SK-N-SH (cell line): ENCODE measurements at regions not wholly inside any gene's neighbourhood (a gene's known extent, or its start where the extent isn't known, plus 50 kb on each side); places are given as distances from the start of the nearest gene placed in this dataset.

Experiments used
- CTCF ChIA-PET: fragments of 300-600, 350-600 bp; formaldehyde crosslinking; extraction: SDS; loops from one replicate; lab custom pipeline; 2021; lab: Yijun Ruan, JAX
- POLR2A ChIA-PET: fragments of 350-600 bp; sonication (Branson Sonifier 250); formaldehyde crosslinking; extraction: SDS; loops from one replicate; lab custom pipeline; 2020; ENCODE audit warnings: antibody characterized with exemption, inconsistent platforms; lab: Yijun Ruan, JAX
- DNase-seq: peaks from one replicate; pipeline ENCODE4 v3.0.0; 2012
- H2AFZ ChIP-seq: fragments of 200-600 bp; sonication (generic); 2 replicates; pipeline ENCODE4 v1.8.1; 2016; ENCODE audit warnings: antibody characterized with exemption, mild to moderate bottlenecking, low read depth
- H3F3A ChIP-seq: fragments of 200-600 bp; sonication (generic); replicated peaks from 2 replicates; pipeline ENCODE3; 2016; ENCODE audit warnings: antibody characterized with exemption, mild to moderate bottlenecking; ENCODE audit not compliant: insufficient read depth
- H3K27ac ChIP-seq, 2 experiments: fragments of 200-500 bp in 1 of 2; fragments of 200-600 bp in 1 of 2; sonication (Bioruptor generic) in 1 of 2; sonication (generic), shearing (Covaris generic) in 1 of 2; 2 replicates each; pipeline versions ENCODE4 v1.5.1 to v1.6.1; 2014 to 2016; ENCODE audit warnings: low read depth in 2 of 2, inconsistent platforms in 1 of 2, low read length in 1 of 2, mild to moderate bottlenecking in 1 of 2, mixed read lengths in 1 of 2
- H3K27me3 ChIP-seq: fragments of 200-600 bp; sonication (generic), shearing (Covaris generic); 2 replicates; pipeline ENCODE4 v1.6.1; 2016; ENCODE audit warnings: mixed run types; ENCODE audit not compliant: insufficient read depth
- H3K36me3 ChIP-seq, 2 experiments: fragments of 200-500 bp in 1 of 2; fragments of 200-600 bp in 1 of 2; sonication (Bioruptor generic) in 1 of 2; sonication (generic) in 1 of 2; replicated peaks in 1 of 2; 2 replicates each; pipeline versions ENCODE3 to v1.5.1; 2014 to 2016; ENCODE audit warnings: low read length in 1 of 2, mild to moderate bottlenecking in 1 of 2; ENCODE audit not compliant: insufficient read depth in 2 of 2, control insufficient read depth in 1 of 2
- H3K4me1 ChIP-seq, 2 experiments: fragments of 200-500 bp in 1 of 2; fragments of 200-600 bp in 1 of 2; sonication (Bioruptor generic) in 1 of 2; sonication (generic), shearing (Covaris generic) in 1 of 2; 2 replicates each; pipeline versions ENCODE4 v1.5.1 to v1.6.1; 2014 to 2016; ENCODE audit warnings: low read depth in 1 of 2, low read length in 1 of 2, mixed run types in 1 of 2; ENCODE audit not compliant: insufficient read depth in 2 of 2, control insufficient read depth in 1 of 2
- H3K4me2 ChIP-seq: fragments of 200-600 bp; sonication (generic), shearing (Covaris generic); 2 replicates; pipeline ENCODE4 v1.6.1; 2017; ENCODE audit warnings: mixed run types
- H3K4me3 ChIP-seq, 2 experiments: fragments of 200-500 bp in 1 of 2; fragments of 200-600 bp in 1 of 2; sonication (Bioruptor generic) in 1 of 2; sonication (generic), shearing (Covaris generic) in 1 of 2; 2 replicates each; pipeline versions ENCODE4 v1.5.1 to v1.8.1; 2014 to 2016; ENCODE audit warnings: low read depth in 2 of 2, inconsistent platforms in 1 of 2, low read length in 1 of 2, mild to moderate bottlenecking in 1 of 2, mixed read lengths in 1 of 2, moderate library complexity in 1 of 2
- H3K79me2 ChIP-seq: fragments of 200-600 bp; sonication (generic); 2 replicates; pipeline ENCODE4 v1.8.1; 2017; ENCODE audit warnings: mild to moderate bottlenecking; ENCODE audit not compliant: insufficient read depth
- H3K9ac ChIP-seq: fragments of 200-600 bp; sonication (generic); 2 replicates; pipeline ENCODE4 v1.6.1; 2017; ENCODE audit warnings: mixed run types
- H3K9me2 ChIP-seq: fragments of 200-600 bp; sonication (generic); 2 replicates; pipeline ENCODE4 v1.6.1; 2017; ENCODE audit warnings: mixed run types
- H3K9me3 ChIP-seq: fragments of 200-600 bp; sonication (generic); 2 replicates; pipeline ENCODE4 v1.6.1; 2017; ENCODE audit warnings: mixed run types, mild to moderate bottlenecking, moderate library complexity
- H4K20me1 ChIP-seq: fragments of 200-600 bp; sonication (generic); 2 replicates; pipeline ENCODE4 v1.6.1; 2017; ENCODE audit warnings: mild to moderate bottlenecking, mixed run types; ENCODE audit not compliant: insufficient read depth
- CHD2 ChIP-seq: fragments of 150-350 bp; IDR thresholded peaks from 2 replicates; pipeline ENCODE4 v1.6.1; 2018; ENCODE audit warnings: low read length; ENCODE audit not compliant: partially characterized antibody
- ELF1 ChIP-seq: IDR thresholded peaks from 2 replicates; pipeline ENCODE4 v1.4.0; 2012
- EP300 ChIP-seq, 2 experiments: IDR thresholded peaks; 2 replicates each; pipeline versions ENCODE4 v1.4.0 to v1.6.1; 2012; ENCODE audit warnings: borderline replicate concordance in 1 of 2, low read depth in 1 of 2, low read length in 1 of 2
- EZH2phosphoT487 ChIP-seq: fragments of 200-600 bp; sonication (generic); IDR thresholded peaks from 2 replicates; pipeline ENCODE4 v1.6.1; 2017; ENCODE audit warnings: low read depth, mixed run types, mild to moderate bottlenecking, antibody characterized with exemption, moderate library complexity, borderline replicate concordance
- FOXJ3 ChIP-seq: sonication (generic); formaldehyde crosslinking; IDR thresholded peaks from 2 replicates; pipeline ENCODE4 v1.5.1; 2020; ENCODE audit warnings: mild to moderate bottlenecking, missing genetic modification reagents
- FOXM1 ChIP-seq: IDR thresholded peaks from 2 replicates; pipeline ENCODE4 v1.4.0; 2012; ENCODE audit warnings: low read depth, mild to moderate bottlenecking
- GABPA ChIP-seq: IDR thresholded peaks from 2 replicates; pipeline ENCODE4 v1.4.0; 2012; ENCODE audit warnings: low read depth, mild to moderate bottlenecking
- GATA2 ChIP-seq: sonication (generic); formaldehyde crosslinking; IDR thresholded peaks from 2 replicates; pipeline ENCODE4 v1.5.0; 2020; ENCODE audit warnings: mild to moderate bottlenecking, missing genetic modification reagents
- IRF3 ChIP-seq: fragments of 150-350 bp; IDR thresholded peaks from 2 replicates; pipeline ENCODE4 v1.6.1; 2016; ENCODE audit warnings: mild to moderate bottlenecking, low read depth, low read length
- JUND ChIP-seq: IDR thresholded peaks from 2 replicates; pipeline ENCODE4 v1.4.0; 2012
- MAX ChIP-seq: IDR thresholded peaks from 2 replicates; pipeline ENCODE4 v1.4.0; 2012; ENCODE audit warnings: low read depth
- MEF2A ChIP-seq: IDR thresholded peaks from 2 replicates; pipeline ENCODE4 v1.4.0; 2012; ENCODE audit warnings: low read depth, borderline replicate concordance
- MXI1 ChIP-seq: IDR thresholded peaks from 2 replicates; pipeline ENCODE4 v1.6.1; 2012; ENCODE audit warnings: mild to moderate bottlenecking, low read depth, low read length, improper control_type of control experiment
- NFIC ChIP-seq: IDR thresholded peaks from 2 replicates; pipeline ENCODE4 v1.4.0; 2012; ENCODE audit warnings: borderline replicate concordance
- POLR2AphosphoS5 ChIP-seq: IDR thresholded peaks from 2 replicates; pipeline ENCODE4 v1.6.1; 2012; ENCODE audit warnings: low read depth, low read length
- RAD21 ChIP-seq: IDR thresholded peaks from 2 replicates; pipeline ENCODE4 v1.6.1; 2012; ENCODE audit warnings: mild to moderate bottlenecking, low read length
- RCOR1 ChIP-seq: fragments of 150-350 bp; IDR thresholded peaks from 2 replicates; pipeline ENCODE4 v1.6.1; 2017; ENCODE audit warnings: antibody characterized with exemption, low read length
- RFX5 ChIP-seq: IDR thresholded peaks from 2 replicates; pipeline ENCODE4 v1.6.1; 2012; ENCODE audit warnings: mild to moderate bottlenecking, improper control_type of control experiment, low read length
- SIN3A ChIP-seq: IDR thresholded peaks from 2 replicates; pipeline ENCODE4 v1.6.1; 2012; ENCODE audit warnings: low read depth, mild to moderate bottlenecking, low read length, moderate library complexity, borderline replicate concordance
- SMC3 ChIP-seq: IDR thresholded peaks from 2 replicates; pipeline ENCODE4 v1.6.1; 2012; ENCODE audit warnings: low read depth, low read length, improper control_type of control experiment
- TCF12 ChIP-seq: IDR thresholded peaks from 2 replicates; pipeline ENCODE4 v1.4.0; 2012
- TEAD4 ChIP-seq: IDR thresholded peaks from 2 replicates; pipeline ENCODE4 v1.4.0; 2012; ENCODE audit warnings: mild to moderate bottlenecking, borderline replicate concordance; ENCODE audit not compliant: insufficient read depth
- USF1 ChIP-seq: IDR thresholded peaks from 2 replicates; pipeline ENCODE4 v1.4.0; 2012; ENCODE audit warnings: low read depth, borderline replicate concordance
- USF2 ChIP-seq: fragments of 150-350 bp; IDR thresholded peaks from 2 replicates; pipeline ENCODE4 v1.6.1; 2017; ENCODE audit warnings: antibody characterized with exemption, low read length, low read depth, borderline replicate concordance
- YY1 ChIP-seq: IDR thresholded peaks from 2 replicates; pipeline ENCODE4 v1.4.0; 2012; ENCODE audit warnings: low read depth, mild to moderate bottlenecking
- ZBTB33 ChIP-seq: IDR thresholded peaks from 2 replicates; pipeline ENCODE4 v1.4.0; 2012; ENCODE audit warnings: low read depth, borderline replicate concordance
- WGBS: methylation state at CpG from one replicate; pipeline ENCODE4 v1.1.6; 2017; ENCODE audit warnings: low lambda C conversion rate; 5-methylcytosine and 5-hydroxymethylcytosine counted together

- TF ChIP-seq RCOR1, result no peak
- TF ChIP-seq FOXM1, result no peak
- no peak for TF ChIP-seq TCF12
- TF ChIP-seq, all 33 proteins: peak for 0
These were observed 192.2 kb upstream of the CDH11 start (continued) for GRCh38 chr16:65313936-65314626.

GRCh38 chr16:65312795-65313194 is 190.9 kb upstream of the CDH11 start:
- peaks cover 4 to 27% of the 10 kb centered on the region in 2 experiments for H3K4me1 ChIP-seq
- no peak for DNase-seq
- H3K4me2 ChIP-seq, result 0 out of 2 replicates have a peak overlapping the region, but pooled peaks have one; percentile 11
- H3K4me3 ChIP-seq, result no peak overlapping the region
- no peaks in the 10 kb centered on the region for H3K27me3 ChIP-seq
- no peak overlapping the region for H3K9ac ChIP-seq
- ChIA-PET CTCF (no interaction called here), POLR2A (no interaction called here)
- 70% methylated on average over 3 of the region's 3 CpGs for WGBS
- no peaks in the 10 kb centered on the region for H4K20me1 ChIP-seq
- no peaks in the 10 kb centered on the region for H3K9me2 ChIP-seq
- H3K36me3 ChIP-seq, result no peaks in the 10 kb centered on the region
- H3K27ac ChIP-seq, result peak overlapping the region; percentile 11 to 76; a peak in 3 of 4 replicates
- no peaks in the 10 kb centered on the region for H3K9me3 ChIP-seq
- H2AFZ ChIP-seq, result no peak overlapping the region
- H3F3A ChIP-seq, result peaks cover 25% of the 10 kb centered on the region
- H3K79me2 ChIP-seq, result no peaks in the 10 kb centered on the region
- TF ChIP-seq RCOR1 (no peak), FOXJ3 (CRISPR knock-in tag) (no peak), USF2 (no peak), SMC3 (no peak), ZBTB33 (no peak; the same call in 1 of the 2 replicates), FOXM1 (peak; percentile 45), GABPA (no peak), IRF3 (no peak), TCF12 (peak; percentile 78), CHD2 (no peak), GATA2 (CRISPR knock-in tag) (no peak), RFX5 (no peak), MEF2A (peak; percentile 96), ELF1 (no peak), NFIC (peak; percentile 80), EP300 (IDR thresholded peaks at IDR 0.05; ENCODE audit: borderline replicate concordance in 1 of 2, low read depth in 1 of 2, low read length in 1 of 2) (peak in 1 of 2 experiments; percentile 85; a peak in 2 of 4 replicates), MAX (no peak), EZH2phosphoT487 (no peak), SIN3A (no peak), RAD21 (no peak), POLR2AphosphoS5 (peak; percentile 40; the same call in 1 of the 2 replicates), YY1 (no peak), USF1 (no peak), TEAD4 (peak; percentile 47; the same call in 1 of the 2 replicates), MXI1 (no peak), JUND (peak; percentile 70)
